ENCODE measurements at regions not wholly inside any gene's neighbourhood (a gene's known extent, or its start where the extent isn't known, plus 50 kb on each side); places are given as distances from the start of the nearest gene placed in this dataset.

DNA sequence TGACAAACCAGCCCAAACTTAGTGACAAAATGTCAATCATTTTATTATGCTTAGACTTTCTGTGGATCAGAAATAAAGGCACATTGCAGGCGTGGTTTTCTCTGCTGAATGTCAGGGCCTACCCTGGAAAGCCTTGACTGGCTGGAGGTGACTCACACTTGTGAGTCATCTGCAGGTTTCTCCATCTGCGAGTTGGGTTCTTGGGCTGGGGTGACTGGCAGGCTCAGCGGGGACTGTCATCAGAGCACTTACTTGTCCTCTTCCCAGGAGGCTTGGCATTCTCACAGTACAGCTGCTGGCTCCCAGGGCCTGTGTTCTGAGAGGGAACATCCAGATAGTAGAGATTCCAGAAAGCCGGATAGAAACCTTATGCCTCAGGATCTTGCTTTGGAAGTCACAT, 153.8 kb upstream of the AGA start:
- no peak overlapping the region for H3K4me2 ChIP-seq (ENCODE audit: insufficient read depth, low read length)
- H4K20me1 ChIP-seq (ENCODE audit: insufficient read depth, low read length): no peaks in the 10 kb centered on the region
- H3K9me3 ChIP-seq (ENCODE audit: insufficient read depth, low read length, severe bottlenecking): no peaks in the 10 kb centered on the region
- no peak overlapping the region for H3K4me3 ChIP-seq (ENCODE audit: low read depth in 1 of 2, low read length in 2 of 2)
- peaks cover 12% of the 10 kb centered on the region for H3K27me3 ChIP-seq (ENCODE audit: insufficient read depth, low read length, poor library complexity)
- no peaks in the 10 kb centered on the region for H3K79me2 ChIP-seq (ENCODE audit: insufficient read depth, low read length)
- no peaks in the 10 kb centered on the region for H3K36me3 ChIP-seq (ENCODE audit: insufficient read depth, low read length)
- ATAC-seq (ENCODE audit: insufficient read depth, low read depth) (peak; percentile 77), DNase-seq (peak; percentile 18)
- no peak overlapping the region for H3K9ac ChIP-seq (ENCODE audit: low read depth, low read length)
- H3K27ac ChIP-seq (ENCODE audit: low read length): no peak overlapping the region
- no peak for TF ChIP-seq EZH2 (IDR thresholded peaks at IDR 0.05; ENCODE audit: borderline replicate concordance, low read depth, low read length, severe bottlenecking)
- TF ChIP-seq, protein P1, sequence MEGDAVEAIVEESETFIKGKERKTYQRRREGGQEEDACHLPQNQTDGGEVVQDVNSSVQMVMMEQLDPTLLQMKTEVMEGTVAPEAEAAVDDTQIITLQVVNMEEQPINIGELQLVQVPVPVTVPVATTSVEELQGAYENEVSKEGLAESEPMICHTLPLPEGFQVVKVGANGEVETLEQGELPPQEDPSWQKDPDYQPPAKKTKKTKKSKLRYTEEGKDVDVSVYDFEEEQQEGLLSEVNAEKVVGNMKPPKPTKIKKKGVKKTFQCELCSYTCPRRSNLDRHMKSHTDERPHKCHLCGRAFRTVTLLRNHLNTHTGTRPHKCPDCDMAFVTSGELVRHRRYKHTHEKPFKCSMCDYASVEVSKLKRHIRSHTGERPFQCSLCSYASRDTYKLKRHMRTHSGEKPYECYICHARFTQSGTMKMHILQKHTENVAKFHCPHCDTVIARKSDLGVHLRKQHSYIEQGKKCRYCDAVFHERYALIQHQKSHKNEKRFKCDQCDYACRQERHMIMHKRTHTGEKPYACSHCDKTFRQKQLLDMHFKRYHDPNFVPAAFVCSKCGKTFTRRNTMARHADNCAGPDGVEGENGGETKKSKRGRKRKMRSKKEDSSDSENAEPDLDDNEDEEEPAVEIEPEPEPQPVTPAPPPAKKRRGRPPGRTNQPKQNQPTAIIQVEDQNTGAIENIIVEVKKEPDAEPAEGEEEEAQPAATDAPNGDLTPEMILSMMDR (IDR thresholded peaks at IDR 0.05; ENCODE audit: borderline replicate concordance, extremely low read depth, low read length, poor library complexity, severe bottlenecking): no peak
- no peaks in the 10 kb centered on the region for H3K4me1 ChIP-seq (ENCODE audit: insufficient read depth, low read length)
- no peak overlapping the region for H2AFZ ChIP-seq (ENCODE audit: low read depth, low read length)

DNA sequence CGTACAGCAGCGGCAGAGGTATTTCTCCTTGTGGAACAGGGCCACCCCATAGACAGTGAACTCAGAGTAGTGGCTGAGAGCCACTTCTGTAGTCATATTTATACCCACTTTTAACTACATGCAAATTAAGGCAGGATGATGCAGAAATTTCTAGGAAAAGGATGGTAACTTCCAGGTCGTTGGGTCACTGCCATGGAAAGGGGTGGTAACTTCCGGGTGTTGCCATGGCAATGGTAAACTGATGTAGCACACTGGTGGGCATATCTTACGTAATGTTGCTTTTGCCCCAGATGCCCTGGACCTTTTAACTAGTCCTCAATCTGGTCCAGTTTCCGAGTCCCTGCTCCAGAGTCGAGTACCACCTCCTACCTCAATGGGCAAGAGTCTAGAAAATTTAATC, 154.8 kb upstream of the AGA start:
- H3K27me3 ChIP-seq (ENCODE audit: insufficient read depth, low read length, poor library complexity): peaks cover 13% of the 10 kb centered on the region
- H3K4me3 ChIP-seq (ENCODE audit: low read depth in 1 of 2, low read length in 2 of 2): no peak overlapping the region
- no peaks in the 10 kb centered on the region for H3K4me1 ChIP-seq (ENCODE audit: insufficient read depth, low read length)
- no peaks in the 10 kb centered on the region for H4K20me1 ChIP-seq (ENCODE audit: insufficient read depth, low read length)
- H3K79me2 ChIP-seq (ENCODE audit: insufficient read depth, low read length): no peaks in the 10 kb centered on the region
- no peak for TF ChIP-seq EZH2 (IDR thresholded peaks at IDR 0.05; ENCODE audit: borderline replicate concordance, low read depth, low read length, severe bottlenecking)
- TF ChIP-seq, protein P1 (IDR thresholded peaks at IDR 0.05; ENCODE audit: borderline replicate concordance, extremely low read depth, low read length, poor library complexity, severe bottlenecking): no peak
- no peak overlapping the region for H2AFZ ChIP-seq (ENCODE audit: low read depth, low read length)
- no peak overlapping the region for H3K27ac ChIP-seq (ENCODE audit: low read length)
- no peak for ATAC-seq (ENCODE audit: insufficient read depth, low read depth)
- H3K36me3 ChIP-seq (ENCODE audit: insufficient read depth, low read length): no peaks in the 10 kb centered on the region
- no peaks in the 10 kb centered on the region for H3K9me3 ChIP-seq (ENCODE audit: insufficient read depth, low read length, severe bottlenecking)
- H3K9ac ChIP-seq (ENCODE audit: low read depth, low read length): no peak overlapping the region
- no peak overlapping the region for H3K4me2 ChIP-seq (ENCODE audit: insufficient read depth, low read length)
- DNase-seq: no peak

DNA sequence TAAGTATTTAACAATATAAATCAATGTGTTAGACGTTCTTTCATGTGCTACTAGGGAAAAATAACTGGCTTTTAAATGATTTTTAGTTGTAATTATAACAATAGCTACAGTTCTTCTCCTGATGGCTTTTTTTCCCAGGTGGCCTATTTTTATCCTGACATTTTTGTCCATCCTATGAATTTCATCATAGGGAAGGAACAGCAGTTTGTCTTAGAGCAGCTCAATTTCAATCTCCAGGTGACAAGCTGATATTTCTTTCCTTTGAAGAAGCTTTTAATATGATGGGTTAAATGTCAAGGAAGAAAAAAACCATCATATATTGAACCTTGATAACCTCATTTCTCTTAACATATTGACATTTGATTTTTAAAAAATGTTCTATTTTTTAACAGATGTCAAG, 163.0 kb upstream of the AGA start:
- Histone ChIP-seq H3K27ac (ENCODE audit: low read length) (no peak overlapping the region), H3K27me3 (ENCODE audit: insufficient read depth, low read length, poor library complexity) (peaks cover 3% of the 10 kb centered on the region), H2AFZ (ENCODE audit: low read depth, low read length) (no peak overlapping the region), H3K9me3 (ENCODE audit: insufficient read depth, low read length, severe bottlenecking) (no peaks in the 10 kb centered on the region), H3K4me3 (ENCODE audit: low read depth in 1 of 2, low read length in 2 of 2) (no peak overlapping the region), H3K4me1 (ENCODE audit: insufficient read depth, low read length) (no peaks in the 10 kb centered on the region), H3K9ac (ENCODE audit: low read depth, low read length) (no peak overlapping the region), H4K20me1 (ENCODE audit: insufficient read depth, low read length) (no peaks in the 10 kb centered on the region), H3K36me3 (ENCODE audit: insufficient read depth, low read length) (no peaks in the 10 kb centered on the region), H3K79me2 (ENCODE audit: insufficient read depth, low read length) (no peaks in the 10 kb centered on the region), H3K4me2 (ENCODE audit: insufficient read depth, low read length) (no peak overlapping the region)
- no peak for TF ChIP-seq EZH2 (IDR thresholded peaks at IDR 0.05; ENCODE audit: borderline replicate concordance, low read depth, low read length, severe bottlenecking)
- TF ChIP-seq, protein P1 (IDR thresholded peaks at IDR 0.05; ENCODE audit: borderline replicate concordance, extremely low read depth, low read length, poor library complexity, severe bottlenecking): no peak
- ATAC-seq (ENCODE audit: insufficient read depth, low read depth): no peak
- DNase-seq: no peak

DNA sequence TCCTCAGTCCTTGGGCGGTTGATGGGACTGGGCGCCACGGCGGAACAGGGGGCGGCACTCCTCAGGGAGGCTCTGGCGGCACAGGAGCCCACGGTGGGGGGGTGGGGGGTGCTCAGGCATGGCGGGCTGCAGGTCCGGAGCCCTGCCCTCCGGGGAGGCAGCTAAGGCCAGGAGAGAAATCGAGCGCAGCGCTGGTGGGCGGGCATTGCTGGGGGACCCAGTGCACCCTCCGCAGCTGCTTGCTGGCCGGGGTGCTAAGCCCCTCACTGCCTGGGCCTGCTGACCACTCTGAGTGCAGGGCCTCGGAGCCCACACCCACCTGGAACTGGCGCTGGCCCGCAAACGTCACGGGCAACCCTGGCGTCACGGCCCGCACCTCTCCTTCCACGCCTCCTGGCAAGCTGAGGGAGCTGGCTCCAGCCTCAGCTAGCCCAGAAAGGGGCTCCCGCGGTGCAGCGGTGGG, 164.9 kb upstream of the AGA start:
- no peak for TF ChIP-seq EZH2 (IDR thresholded peaks at IDR 0.05; ENCODE audit: borderline replicate concordance, low read depth, low read length, severe bottlenecking)
- TF ChIP-seq, protein P1 (IDR thresholded peaks at IDR 0.05; ENCODE audit: borderline replicate concordance, extremely low read depth, low read length, poor library complexity, severe bottlenecking): no peak
- H3K27ac ChIP-seq (ENCODE audit: low read length): no peak overlapping the region
- DNase-seq: no peak
- no peak overlapping the region for H3K4me3 ChIP-seq (ENCODE audit: low read depth in 1 of 2, low read length in 2 of 2)
- H3K9ac ChIP-seq (ENCODE audit: low read depth, low read length): no peak overlapping the region
- no peak overlapping the region for H2AFZ ChIP-seq (ENCODE audit: low read depth, low read length)
- no peaks in the 10 kb centered on the region for H3K36me3 ChIP-seq (ENCODE audit: insufficient read depth, low read length)
- no peaks in the 10 kb centered on the region for H3K79me2 ChIP-seq (ENCODE audit: insufficient read depth, low read length)
- no peaks in the 10 kb centered on the region for H3K27me3 ChIP-seq (ENCODE audit: insufficient read depth, low read length, poor library complexity)
- no peak overlapping the region for H3K4me2 ChIP-seq (ENCODE audit: insufficient read depth, low read length)
- no peaks in the 10 kb centered on the region for H3K9me3 ChIP-seq (ENCODE audit: insufficient read depth, low read length, severe bottlenecking)
- H4K20me1 ChIP-seq (ENCODE audit: insufficient read depth, low read length): no peaks in the 10 kb centered on the region
- ATAC-seq (ENCODE audit: insufficient read depth, low read depth): no peak
- H3K4me1 ChIP-seq (ENCODE audit: insufficient read depth, low read length): no peaks in the 10 kb centered on the region
